HepG2 (cell line): ENCODE measurements at regions not wholly inside any gene's neighbourhood (a gene's known extent, or its start where the extent isn't known, plus 50 kb on each side); places are given as distances from the start of the nearest gene placed in this dataset.
A peak's percentile ranks its signal among the peaks of the same experiment; 100 is the strongest.

Experiments used
- ATAC-seq: fragments of 200-7000 bp; cut with Tn5 transposase; 3 replicates; pipeline ENCODE4 v1.9.1; 2020; ENCODE audit warnings: mild to moderate bottlenecking, moderate library complexity
- BruUV-seq: library from RNA; stranded (reverse); fragments of 400-500 nt; replicated peaks from 2 replicates; lab custom pipeline; 2021; lab: Mats Ljungman, UMichigan
- CTCF ChIA-PET: fragments of 300-600 bp; formaldehyde crosslinking; extraction: SDS; loops from one replicate; lab custom pipeline; 2021; ENCODE audit warnings: low total read pairs, inconsistent platforms, low intra/inter-chr PET ratio; lab: Yijun Ruan, JAX
- POLR2A ChIA-PET: fragments of 350-600 bp; sonication (Branson Sonifier 250); formaldehyde crosslinking; loops from one replicate; lab custom pipeline; 2020; ENCODE audit warnings: antibody characterized with exemption, inconsistent platforms; lab: Yijun Ruan, JAX
- DNase-seq: peaks from one replicate; pipeline ENCODE4 v3.0.0-alpha.2; 2015; ENCODE audit warnings: low spot score
- FAIRE-seq: peaks from 3 replicates; lab custom pipeline; 2011; peaks lifted over from hg19 to GRCh38; lab: Jason Lieb, UNC
- H2AFZ ChIP-seq: one replicate; pipeline ENCODE4 v1.6.1; 2011; ENCODE audit warnings: low read length, inconsistent platforms
- H3K27ac ChIP-seq: fragments of 300-600 bp; 3 replicates; pipeline ENCODE4 v1.8.0; 2011; ENCODE audit warnings: mixed run types, mild to moderate bottlenecking, mixed read lengths, low read length, inconsistent platforms; ENCODE audit not compliant: insufficient read depth; ENCODE audit errors: extremely low read length
- H3K27me3 ChIP-seq, 2 experiments: fragments of 200-600 bp in 1 of 2; 2 replicates in 1 of 2; 3 replicates in 1 of 2; pipeline versions ENCODE4 v1.6.0 to v1.8.0; 2011; ENCODE audit warnings: low read length in 2 of 2, mild to moderate bottlenecking in 2 of 2, moderate library complexity in 2 of 2, inconsistent platforms in 1 of 2; ENCODE audit not compliant: insufficient read depth in 2 of 2, control insufficient read depth in 1 of 2
- H3K36me3 ChIP-seq, 2 experiments: fragments of 200-600 bp in 1 of 2; replicated peaks in 1 of 2; 2 replicates in 1 of 2; 3 replicates in 1 of 2; pipeline versions ENCODE4 v1.5.1 to v1.8.0; 2011; ENCODE audit warnings: low read length in 2 of 2, inconsistent platforms in 1 of 2; ENCODE audit not compliant: insufficient read depth in 2 of 2, control insufficient read depth in 1 of 2
- H3K4me1 ChIP-seq: 2 replicates; pipeline ENCODE4 v1.5.1; 2012; ENCODE audit warnings: low read length, inconsistent platforms; ENCODE audit not compliant: insufficient read depth
- H3K4me2 ChIP-seq: 2 replicates; pipeline ENCODE4 v1.6.0; 2011; ENCODE audit warnings: low read depth, low read length, inconsistent platforms
- H3K4me3 ChIP-seq, 3 experiments: fragments of 200-600 bp in 1 of 3; sonication (generic), shearing (Covaris generic) in 1 of 3; replicated peaks in 1 of 3; 2 replicates each; pipeline ENCODE4 v1.5.1; 2011 to 2016; ENCODE audit warnings: low read length in 3 of 3, inconsistent platforms in 2 of 3, low read depth in 2 of 3, mild to moderate bottlenecking in 2 of 3, control low read depth in 1 of 3, mixed read lengths in 1 of 3; ENCODE audit not compliant: insufficient read depth in 1 of 3
- H3K79me2 ChIP-seq: one replicate; pipeline ENCODE4 v1.6.1; 2011; ENCODE audit warnings: low read length, inconsistent platforms; ENCODE audit not compliant: insufficient read depth
- H3K9ac ChIP-seq: 2 replicates; pipeline ENCODE4 v1.6.0; 2011; ENCODE audit warnings: mild to moderate bottlenecking, low read depth, low read length, inconsistent platforms; ENCODE audit not compliant: insufficient read depth
- H3K9me3 ChIP-seq: 2 replicates; pipeline ENCODE4 v1.5.1; 2012; ENCODE audit warnings: mild to moderate bottlenecking, low read length
- H4K20me1 ChIP-seq: 2 replicates; pipeline ENCODE4 v1.6.0; 2011; ENCODE audit warnings: inconsistent platforms, mild to moderate bottlenecking, low read length, moderate library complexity; ENCODE audit not compliant: insufficient read depth
- FOSL2 ChIP-seq: sonication (generic); formaldehyde crosslinking; IDR thresholded peaks from 2 replicates; pipeline ENCODE4 v1.4.0; 2020; ENCODE audit warnings: missing genetic modification reagents
- MTA3 ChIP-seq: sonication (generic); formaldehyde crosslinking; IDR thresholded peaks from 2 replicates; pipeline ENCODE4 v1.4.0; 2020; ENCODE audit warnings: missing genetic modification reagents
- NAIF1 ChIP-seq: sonication (generic); formaldehyde crosslinking; IDR thresholded peaks from 2 replicates; pipeline ENCODE4 v1.5.0; 2020; ENCODE audit warnings: mild to moderate bottlenecking, missing genetic modification reagents, borderline replicate concordance
- NFKB2 ChIP-seq: sonication (generic); formaldehyde crosslinking; IDR thresholded peaks from 2 replicates; pipeline ENCODE4 v1.4.0; 2020; ENCODE audit warnings: missing genetic modification reagents, borderline replicate concordance
- ZNF883 ChIP-seq: sonication (generic); formaldehyde crosslinking; IDR thresholded peaks from 2 replicates; pipeline ENCODE4 v1.5.1; 2020; ENCODE audit warnings: mild to moderate bottlenecking, missing genetic modification reagents; ENCODE audit errors: not compliant biosample characterization
- ZSCAN25 ChIP-seq: sonication (generic); formaldehyde crosslinking; IDR thresholded peaks from 2 replicates; pipeline ENCODE4 v1.8.0; 2022; ENCODE audit warnings: mild to moderate bottlenecking, missing genetic modification reagents
- WGBS: methylation state at CpG from one replicate; pipeline ENCODE4 v1.1.6; 2017; ENCODE audit warnings: low lambda C conversion rate; 5-methylcytosine and 5-hydroxymethylcytosine counted together
- in situ Hi-C: cut with HindIII; loops from 2 replicates; pipeline ENCODE4 v1.10.0; 2017; ENCODE audit warnings: low pct_unique_long_range_greater_than_20kb; ENCODE audit not compliant: extremely low pct_ligation_motif_present
- intact Hi-C: fragments of 100-400 bp; cut with micrococcal nuclease; formaldehyde crosslinking; loops from one replicate; pipeline ENCODE4 v1.10.0; 2022; ENCODE audit not compliant: unreplicated experiment
- TF ChIP-seq, protein P1 (sequence below): sonication (generic); formaldehyde crosslinking; IDR thresholded peaks from 2 replicates; pipeline ENCODE4 v1.8.1; 2023; ENCODE audit warnings: missing genetic modification reagents, inconsistent platforms, borderline replicate concordance
- TF ChIP-seq, protein P2 (sequence below): sonication (generic); formaldehyde crosslinking; IDR thresholded peaks from 2 replicates; pipeline ENCODE4 v1.5.1; 2020; ENCODE audit warnings: mild to moderate bottlenecking, moderate library complexity, missing genetic modification reagents
- TF ChIP-seq, protein P3 (sequence below), 2 experiments: fragments of 450-650 bp in 1 of 2; sonication (generic) in 1 of 2; formaldehyde crosslinking; IDR thresholded peaks; 2 replicates each; pipeline versions ENCODE4 v1.5.0 to v1.8.0; 2020 to 2022; ENCODE audit warnings: mild to moderate bottlenecking in 1 of 2, missing genetic modification reagents in 1 of 2

DNA sequence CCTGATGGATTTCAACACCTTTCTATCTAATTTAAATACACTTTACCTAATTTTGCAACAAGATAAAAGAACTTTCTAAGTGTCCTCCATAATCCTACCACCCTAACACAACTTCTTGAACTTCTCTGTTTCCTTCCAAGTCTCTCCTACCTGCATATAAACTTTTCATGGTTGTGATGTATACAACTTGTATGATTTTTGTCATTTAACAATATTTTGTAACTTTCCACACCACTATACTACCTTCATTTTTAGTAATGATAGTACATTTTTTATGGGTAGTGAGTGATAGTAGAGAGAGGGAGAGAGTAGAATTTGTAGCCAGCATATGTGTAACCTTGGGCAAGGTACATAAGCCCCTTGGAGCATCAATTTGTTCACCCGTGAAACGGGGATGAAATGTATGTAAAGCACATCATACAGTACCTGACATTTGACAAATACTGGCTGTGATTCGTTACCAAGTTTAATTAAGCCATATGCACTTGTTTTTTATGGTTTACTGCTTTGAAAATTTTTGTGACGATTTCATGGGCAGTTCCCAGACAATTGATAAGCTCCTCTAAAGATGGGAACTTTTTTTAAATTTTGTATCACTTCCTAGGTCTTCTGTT is 177.8 kb upstream of the SLC38A2 start (continued):
- TF ChIP-seq ZSCAN25 (CRISPR knock-in tag) (no peak), ZNF883 (no peak), NAIF1 (CRISPR knock-in tag) (no peak), NFKB2 (no peak), MTA3 (CRISPR knock-in tag) (no peak)
- TF ChIP-seq, protein P1, sequence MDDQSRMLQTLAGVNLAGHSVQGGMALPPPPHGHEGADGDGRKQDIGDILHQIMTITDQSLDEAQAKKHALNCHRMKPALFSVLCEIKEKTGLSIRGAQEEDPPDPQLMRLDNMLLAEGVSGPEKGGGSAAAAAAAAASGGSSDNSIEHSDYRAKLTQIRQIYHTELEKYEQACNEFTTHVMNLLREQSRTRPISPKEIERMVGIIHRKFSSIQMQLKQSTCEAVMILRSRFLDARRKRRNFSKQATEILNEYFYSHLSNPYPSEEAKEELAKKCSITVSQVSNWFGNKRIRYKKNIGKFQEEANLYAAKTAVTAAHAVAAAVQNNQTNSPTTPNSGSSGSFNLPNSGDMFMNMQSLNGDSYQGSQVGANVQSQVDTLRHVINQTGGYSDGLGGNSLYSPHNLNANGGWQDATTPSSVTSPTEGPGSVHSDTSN (CRISPR knock-in tag): no peak

DNA sequence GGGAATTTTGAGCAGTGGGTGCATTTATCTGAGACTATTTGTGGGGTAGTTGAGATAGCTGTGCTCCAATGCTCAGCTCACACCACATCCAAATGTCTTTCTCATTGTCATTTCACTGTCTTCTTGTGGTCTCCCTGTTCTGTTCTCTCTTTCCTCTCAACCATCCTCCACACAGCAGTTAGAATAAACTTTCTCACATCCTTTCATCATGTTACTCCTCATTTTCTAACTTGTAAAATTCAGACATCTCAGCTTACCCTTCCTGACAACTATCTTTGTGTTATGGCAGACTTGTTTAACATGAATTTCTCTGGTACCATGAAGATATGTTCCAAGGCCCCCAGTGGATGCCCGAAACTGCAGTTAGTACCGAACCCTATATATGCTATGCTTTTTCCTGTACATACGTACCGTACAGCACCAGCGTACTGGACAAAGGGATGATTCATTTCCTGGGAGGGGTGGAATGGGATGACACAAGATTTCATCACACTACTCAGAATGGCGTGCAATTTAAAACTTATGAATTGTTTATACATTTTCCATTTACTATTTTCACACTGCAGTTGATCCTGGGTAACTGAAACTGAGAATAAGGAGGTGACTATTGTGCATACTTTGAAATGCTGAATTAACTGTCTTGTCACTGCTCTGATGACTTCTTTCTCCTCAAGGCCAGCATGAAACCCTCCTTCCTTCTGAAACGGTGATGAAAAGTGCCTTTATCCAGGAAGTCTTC is 177.1 kb upstream of the SLC38A2 start:
- no peak for FAIRE-seq
- Histone ChIP-seq H3K27me3 (no peaks in the 10 kb centered on the region), H3K27ac (no peak overlapping the region), H3K4me2 (no peak overlapping the region), H3K4me3 (no peak overlapping the region), H4K20me1 (no peaks in the 10 kb centered on the region), H3K9ac (no peak overlapping the region), H3K4me1 (peaks cover 10% of the 10 kb centered on the region; the same call in 1 of the 2 replicates), H3K79me2 (no peaks in the 10 kb centered on the region), H3K9me3 (peaks cover 4% of the 10 kb centered on the region; the same call in 1 of the 2 replicates), H3K36me3 (no peaks in the 10 kb centered on the region), H2AFZ (no peak overlapping the region)
- 95% methylated on average over 7 of the region's 7 CpGs for WGBS
- TF ChIP-seq, protein P2, sequence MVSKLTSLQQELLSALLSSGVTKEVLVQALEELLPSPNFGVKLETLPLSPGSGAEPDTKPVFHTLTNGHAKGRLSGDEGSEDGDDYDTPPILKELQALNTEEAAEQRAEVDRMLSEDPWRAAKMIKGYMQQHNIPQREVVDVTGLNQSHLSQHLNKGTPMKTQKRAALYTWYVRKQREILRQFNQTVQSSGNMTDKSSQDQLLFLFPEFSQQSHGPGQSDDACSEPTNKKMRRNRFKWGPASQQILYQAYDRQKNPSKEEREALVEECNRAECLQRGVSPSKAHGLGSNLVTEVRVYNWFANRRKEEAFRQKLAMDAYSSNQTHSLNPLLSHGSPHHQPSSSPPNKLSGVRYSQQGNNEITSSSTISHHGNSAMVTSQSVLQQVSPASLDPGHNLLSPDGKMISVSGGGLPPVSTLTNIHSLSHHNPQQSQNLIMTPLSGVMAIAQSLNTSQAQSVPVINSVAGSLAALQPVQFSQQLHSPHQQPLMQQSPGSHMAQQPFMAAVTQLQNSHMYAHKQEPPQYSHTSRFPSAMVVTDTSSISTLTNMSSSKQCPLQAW (CRISPR knock-in tag): no peak
- TF ChIP-seq FOSL2 (CRISPR knock-in tag): peak; percentile 82
- TF ChIP-seq, protein P3, sequence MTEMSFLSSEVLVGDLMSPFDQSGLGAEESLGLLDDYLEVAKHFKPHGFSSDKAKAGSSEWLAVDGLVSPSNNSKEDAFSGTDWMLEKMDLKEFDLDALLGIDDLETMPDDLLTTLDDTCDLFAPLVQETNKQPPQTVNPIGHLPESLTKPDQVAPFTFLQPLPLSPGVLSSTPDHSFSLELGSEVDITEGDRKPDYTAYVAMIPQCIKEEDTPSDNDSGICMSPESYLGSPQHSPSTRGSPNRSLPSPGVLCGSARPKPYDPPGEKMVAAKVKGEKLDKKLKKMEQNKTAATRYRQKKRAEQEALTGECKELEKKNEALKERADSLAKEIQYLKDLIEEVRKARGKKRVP (CRISPR knock-in tag; IDR thresholded peaks at IDR 0.05): peak in 1 of 2 experiments; percentile 75; a peak in 2 of 4 replicates
- no peak for DNase-seq
- in situ Hi-C loops (no loop called here), intact Hi-C loops (no loop called here)
- ChIA-PET POLR2A (interaction anchor here (1.1 kb wide), 1 partner anchor 25 kb away, joined by 3 read pairs; no protein-coding TSS in a partner anchor), CTCF (no interaction called here)
- ATAC-seq: no peak
- no TSS peak for BruUV-seq
